ENCODE measurements at regions not wholly inside any gene's neighbourhood (a gene's known extent, or its start where the extent isn't known, plus 50 kb on each side); places are given as distances from the start of the nearest gene placed in this dataset.
A peak's percentile ranks its signal among the peaks of the same experiment; 100 is the strongest.

DNA sequence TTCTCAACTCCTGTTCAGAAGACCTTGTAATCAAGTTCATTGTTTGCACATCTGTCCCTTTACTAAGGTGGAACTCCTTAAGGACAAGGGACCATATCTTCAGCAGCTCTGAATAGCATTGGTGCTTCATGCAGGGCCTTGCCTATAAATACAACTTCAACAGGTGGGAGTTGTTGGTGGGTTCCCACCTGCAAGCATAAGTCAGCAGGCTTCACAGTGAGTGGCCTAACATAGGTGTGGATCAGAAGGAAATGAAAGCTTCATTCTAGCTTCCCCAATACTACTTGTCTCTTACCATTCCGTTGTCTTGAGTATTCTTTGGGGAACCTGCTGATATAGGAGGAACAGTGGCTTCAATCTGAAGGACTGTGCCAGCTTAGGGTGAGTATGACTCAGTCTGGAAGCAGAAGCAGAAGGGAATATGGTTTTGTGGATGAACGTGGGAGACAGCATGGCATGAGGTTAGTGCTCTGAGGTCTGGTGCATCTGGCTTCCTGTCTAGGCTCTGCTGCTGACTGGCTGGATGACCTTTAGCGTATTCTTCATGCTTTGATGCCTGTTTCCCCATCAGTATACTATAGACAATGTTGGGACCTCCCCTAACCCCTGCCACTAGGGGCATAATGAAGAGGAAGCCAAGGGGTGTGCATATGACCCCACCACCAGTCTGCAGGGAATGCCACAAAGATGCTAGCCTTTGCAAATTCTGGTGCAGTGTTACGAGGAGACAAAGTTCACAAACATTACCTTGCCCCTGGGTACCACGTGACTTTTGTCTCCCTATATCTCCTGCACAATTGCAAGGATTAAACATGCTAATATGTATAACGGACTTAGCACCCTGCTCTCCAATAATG lies 192.3 kb downstream of the PALM2AKAP2 start (continued):
- TF ChIP-seq, protein P1, sequence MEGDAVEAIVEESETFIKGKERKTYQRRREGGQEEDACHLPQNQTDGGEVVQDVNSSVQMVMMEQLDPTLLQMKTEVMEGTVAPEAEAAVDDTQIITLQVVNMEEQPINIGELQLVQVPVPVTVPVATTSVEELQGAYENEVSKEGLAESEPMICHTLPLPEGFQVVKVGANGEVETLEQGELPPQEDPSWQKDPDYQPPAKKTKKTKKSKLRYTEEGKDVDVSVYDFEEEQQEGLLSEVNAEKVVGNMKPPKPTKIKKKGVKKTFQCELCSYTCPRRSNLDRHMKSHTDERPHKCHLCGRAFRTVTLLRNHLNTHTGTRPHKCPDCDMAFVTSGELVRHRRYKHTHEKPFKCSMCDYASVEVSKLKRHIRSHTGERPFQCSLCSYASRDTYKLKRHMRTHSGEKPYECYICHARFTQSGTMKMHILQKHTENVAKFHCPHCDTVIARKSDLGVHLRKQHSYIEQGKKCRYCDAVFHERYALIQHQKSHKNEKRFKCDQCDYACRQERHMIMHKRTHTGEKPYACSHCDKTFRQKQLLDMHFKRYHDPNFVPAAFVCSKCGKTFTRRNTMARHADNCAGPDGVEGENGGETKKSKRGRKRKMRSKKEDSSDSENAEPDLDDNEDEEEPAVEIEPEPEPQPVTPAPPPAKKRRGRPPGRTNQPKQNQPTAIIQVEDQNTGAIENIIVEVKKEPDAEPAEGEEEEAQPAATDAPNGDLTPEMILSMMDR (IDR thresholded peaks at IDR 0.05) = no peak
- no peak for TF ChIP-seq KAT7 (CRISPR knock-in tag; IDR thresholded peaks at IDR 0.05; ENCODE audit: borderline replicate concordance)
- TF ChIP-seq FOXK1 (CRISPR knock-in tag; IDR thresholded peaks at IDR 0.05) = no peak
- TF ChIP-seq, protein P2, sequence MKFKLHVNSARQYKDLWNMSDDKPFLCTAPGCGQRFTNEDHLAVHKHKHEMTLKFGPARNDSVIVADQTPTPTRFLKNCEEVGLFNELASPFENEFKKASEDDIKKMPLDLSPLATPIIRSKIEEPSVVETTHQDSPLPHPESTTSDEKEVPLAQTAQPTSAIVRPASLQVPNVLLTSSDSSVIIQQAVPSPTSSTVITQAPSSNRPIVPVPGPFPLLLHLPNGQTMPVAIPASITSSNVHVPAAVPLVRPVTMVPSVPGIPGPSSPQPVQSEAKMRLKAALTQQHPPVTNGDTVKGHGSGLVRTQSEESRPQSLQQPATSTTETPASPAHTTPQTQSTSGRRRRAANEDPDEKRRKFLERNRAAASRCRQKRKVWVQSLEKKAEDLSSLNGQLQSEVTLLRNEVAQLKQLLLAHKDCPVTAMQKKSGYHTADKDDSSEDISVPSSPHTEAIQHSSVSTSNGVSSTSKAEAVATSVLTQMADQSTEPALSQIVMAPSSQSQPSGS (CRISPR knock-in tag; IDR thresholded peaks at IDR 0.05; ENCODE audit: borderline replicate concordance, low read depth) = no peak
- no peak for TF ChIP-seq MXD4 (CRISPR knock-in tag; IDR thresholded peaks at IDR 0.05; ENCODE audit: borderline replicate concordance)
- TF ChIP-seq, protein P3, sequence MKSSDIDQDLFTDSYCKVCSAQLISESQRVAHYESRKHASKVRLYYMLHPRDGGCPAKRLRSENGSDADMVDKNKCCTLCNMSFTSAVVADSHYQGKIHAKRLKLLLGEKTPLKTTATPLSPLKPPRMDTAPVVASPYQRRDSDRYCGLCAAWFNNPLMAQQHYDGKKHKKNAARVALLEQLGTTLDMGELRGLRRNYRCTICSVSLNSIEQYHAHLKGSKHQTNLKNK (CRISPR knock-in tag; IDR thresholded peaks at IDR 0.05) = no peak
- no peak for TF ChIP-seq SMAD4 (CRISPR knock-in tag; IDR thresholded peaks at IDR 0.05)

DNA sequence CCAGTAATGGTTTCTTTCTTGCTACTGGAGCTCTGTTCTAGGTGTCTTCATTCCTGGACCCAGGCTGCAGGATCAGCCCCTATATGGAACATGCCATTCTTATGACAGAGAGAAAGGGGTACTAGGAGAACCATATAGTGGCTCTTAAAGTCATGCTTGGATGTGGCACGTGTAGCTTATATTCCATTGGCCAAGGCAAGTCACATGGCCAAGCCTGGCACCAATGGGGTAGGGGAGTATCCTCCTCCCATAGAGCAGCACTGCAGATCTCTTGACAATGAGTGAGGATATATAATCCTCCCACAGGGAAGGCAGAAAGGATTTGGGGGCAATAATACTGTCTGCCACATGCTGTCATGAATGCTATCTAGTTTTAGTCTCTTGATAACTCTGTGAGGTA lies 193.3 kb downstream of the PALM2AKAP2 start:
- ATAC-seq (no peak), DNase-seq (ENCODE audit: low spot score) (no peak)
- no peaks in the 10 kb centered on the region for H3K9me3 Mint-ChIP-seq
- ChIA-PET CTCF (no interaction called here), POLR2A (no interaction called here)
- H3K27ac Mint-ChIP-seq = no peak overlapping the region
- no peak overlapping the region for H3K4me3 Mint-ChIP-seq
- TF ChIP-seq NFATC4 (CRISPR knock-in tag; IDR thresholded peaks at IDR 0.05) = no peak
- no peak for TF ChIP-seq CBFB (CRISPR knock-in tag; IDR thresholded peaks at IDR 0.05; ENCODE audit: low read depth)
- TF ChIP-seq CREB1 (CRISPR knock-in tag; IDR thresholded peaks at IDR 0.05) = no peak
- no peak for TF ChIP-seq ZNF317 (CRISPR knock-in tag; IDR thresholded peaks at IDR 0.05; ENCODE audit: borderline replicate concordance, low read depth)
- no peak for TF ChIP-seq ZNF416 (CRISPR knock-in tag; IDR thresholded peaks at IDR 0.05)
- TF ChIP-seq, protein P4, sequence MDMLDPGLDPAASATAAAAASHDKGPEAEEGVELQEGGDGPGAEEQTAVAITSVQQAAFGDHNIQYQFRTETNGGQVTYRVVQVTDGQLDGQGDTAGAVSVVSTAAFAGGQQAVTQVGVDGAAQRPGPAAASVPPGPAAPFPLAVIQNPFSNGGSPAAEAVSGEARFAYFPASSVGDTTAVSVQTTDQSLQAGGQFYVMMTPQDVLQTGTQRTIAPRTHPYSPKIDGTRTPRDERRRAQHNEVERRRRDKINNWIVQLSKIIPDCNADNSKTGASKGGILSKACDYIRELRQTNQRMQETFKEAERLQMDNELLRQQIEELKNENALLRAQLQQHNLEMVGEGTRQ (CRISPR knock-in tag; IDR thresholded peaks at IDR 0.05) = peak; percentile 39; the same call in 1 of the 2 replicates
- no peaks in the 10 kb centered on the region for H3K36me3 Mint-ChIP-seq
- H3K27me3 Mint-ChIP-seq (ENCODE audit: low read depth) = no peaks in the 10 kb centered on the region
- H3K4me1 Mint-ChIP-seq = peaks cover 7% of the 10 kb centered on the region

DNA sequence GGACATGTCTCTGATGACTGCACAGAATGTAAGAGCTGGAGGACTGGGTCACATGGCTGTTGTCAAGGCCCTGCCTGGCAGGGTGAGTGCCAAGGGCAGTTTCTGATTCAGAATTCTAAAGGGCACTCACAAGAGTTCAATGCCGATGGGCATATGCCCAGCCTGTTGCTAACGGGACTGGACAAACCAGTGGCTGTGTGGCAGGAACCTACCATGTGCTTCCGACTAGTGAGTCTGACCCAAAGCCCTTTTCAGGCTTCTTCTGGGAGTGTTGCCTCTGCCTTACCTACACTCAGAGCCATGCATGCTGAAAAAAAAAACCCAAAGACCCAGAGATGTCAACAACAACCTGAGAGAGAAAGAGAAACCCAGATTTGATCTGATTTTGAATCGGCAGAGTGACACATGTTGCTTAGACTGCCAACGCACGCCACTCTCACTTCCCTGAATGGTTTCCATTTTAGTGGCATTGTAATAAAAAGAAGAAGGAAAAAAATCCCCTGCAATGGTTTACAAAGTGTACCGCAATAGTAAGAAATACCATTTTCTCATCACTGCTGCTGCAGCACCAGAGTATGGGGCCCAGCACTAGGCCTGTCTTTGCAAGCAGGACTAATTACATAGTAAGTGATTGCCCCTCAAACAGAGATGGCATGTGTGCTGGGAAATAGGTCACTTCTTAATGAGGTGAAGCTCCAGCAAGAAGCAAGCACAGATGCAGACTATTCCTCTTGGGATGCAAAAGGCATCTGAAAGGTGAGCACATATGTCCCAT lies 194.3 kb downstream of the PALM2AKAP2 start:
- no peaks in the 10 kb centered on the region for H3K36me3 Mint-ChIP-seq
- CTCF ChIA-PET = no interaction called here
- H3K27me3 Mint-ChIP-seq (ENCODE audit: low read depth) = no peaks in the 10 kb centered on the region
- DNase-seq (ENCODE audit: low spot score) (no peak), ATAC-seq (no peak)
- H3K4me1 Mint-ChIP-seq = peaks cover under 1% of the 10 kb centered on the region; the same call in 1 of the 2 replicates
- POLR2A ChIA-PET = no interaction called here
- H3K4me3 Mint-ChIP-seq = no peak overlapping the region
- no peak overlapping the region for H3K27ac Mint-ChIP-seq
- H3K9me3 Mint-ChIP-seq = no peaks in the 10 kb centered on the region
- TF ChIP-seq, protein P5, sequence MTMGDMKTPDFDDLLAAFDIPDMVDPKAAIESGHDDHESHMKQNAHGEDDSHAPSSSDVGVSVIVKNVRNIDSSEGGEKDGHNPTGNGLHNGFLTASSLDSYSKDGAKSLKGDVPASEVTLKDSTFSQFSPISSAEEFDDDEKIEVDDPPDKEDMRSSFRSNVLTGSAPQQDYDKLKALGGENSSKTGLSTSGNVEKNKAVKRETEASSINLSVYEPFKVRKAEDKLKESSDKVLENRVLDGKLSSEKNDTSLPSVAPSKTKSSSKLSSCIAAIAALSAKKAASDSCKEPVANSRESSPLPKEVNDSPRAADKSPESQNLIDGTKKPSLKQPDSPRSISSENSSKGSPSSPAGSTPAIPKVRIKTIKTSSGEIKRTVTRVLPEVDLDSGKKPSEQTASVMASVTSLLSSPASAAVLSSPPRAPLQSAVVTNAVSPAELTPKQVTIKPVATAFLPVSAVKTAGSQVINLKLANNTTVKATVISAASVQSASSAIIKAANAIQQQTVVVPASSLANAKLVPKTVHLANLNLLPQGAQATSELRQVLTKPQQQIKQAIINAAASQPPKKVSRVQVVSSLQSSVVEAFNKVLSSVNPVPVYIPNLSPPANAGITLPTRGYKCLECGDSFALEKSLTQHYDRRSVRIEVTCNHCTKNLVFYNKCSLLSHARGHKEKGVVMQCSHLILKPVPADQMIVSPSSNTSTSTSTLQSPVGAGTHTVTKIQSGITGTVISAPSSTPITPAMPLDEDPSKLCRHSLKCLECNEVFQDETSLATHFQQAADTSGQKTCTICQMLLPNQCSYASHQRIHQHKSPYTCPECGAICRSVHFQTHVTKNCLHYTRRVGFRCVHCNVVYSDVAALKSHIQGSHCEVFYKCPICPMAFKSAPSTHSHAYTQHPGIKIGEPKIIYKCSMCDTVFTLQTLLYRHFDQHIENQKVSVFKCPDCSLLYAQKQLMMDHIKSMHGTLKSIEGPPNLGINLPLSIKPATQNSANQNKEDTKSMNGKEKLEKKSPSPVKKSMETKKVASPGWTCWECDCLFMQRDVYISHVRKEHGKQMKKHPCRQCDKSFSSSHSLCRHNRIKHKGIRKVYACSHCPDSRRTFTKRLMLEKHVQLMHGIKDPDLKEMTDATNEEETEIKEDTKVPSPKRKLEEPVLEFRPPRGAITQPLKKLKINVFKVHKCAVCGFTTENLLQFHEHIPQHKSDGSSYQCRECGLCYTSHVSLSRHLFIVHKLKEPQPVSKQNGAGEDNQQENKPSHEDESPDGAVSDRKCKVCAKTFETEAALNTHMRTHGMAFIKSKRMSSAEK (CRISPR knock-in tag; IDR thresholded peaks at IDR 0.05; ENCODE audit: borderline replicate concordance) = no peak
- TF ChIP-seq IRF2 (CRISPR knock-in tag; IDR thresholded peaks at IDR 0.05; ENCODE audit: borderline replicate concordance, low read depth) (no peak), PRRX2 (CRISPR knock-in tag; IDR thresholded peaks at IDR 0.05) (no peak)
- TF ChIP-seq, protein P2 (CRISPR knock-in tag; IDR thresholded peaks at IDR 0.05; ENCODE audit: borderline replicate concordance, low read depth) = no peak
- TF ChIP-seq, protein P6, sequence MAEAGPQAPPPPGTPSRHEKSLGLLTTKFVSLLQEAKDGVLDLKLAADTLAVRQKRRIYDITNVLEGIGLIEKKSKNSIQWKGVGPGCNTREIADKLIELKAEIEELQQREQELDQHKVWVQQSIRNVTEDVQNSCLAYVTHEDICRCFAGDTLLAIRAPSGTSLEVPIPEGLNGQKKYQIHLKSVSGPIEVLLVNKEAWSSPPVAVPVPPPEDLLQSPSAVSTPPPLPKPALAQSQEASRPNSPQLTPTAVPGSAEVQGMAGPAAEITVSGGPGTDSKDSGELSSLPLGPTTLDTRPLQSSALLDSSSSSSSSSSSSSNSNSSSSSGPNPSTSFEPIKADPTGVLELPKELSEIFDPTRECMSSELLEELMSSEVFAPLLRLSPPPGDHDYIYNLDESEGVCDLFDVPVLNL (CRISPR knock-in tag; IDR thresholded peaks at IDR 0.05; ENCODE audit: borderline replicate concordance, low read depth) = no peak

All from WTC11 (cell line).